PC-9 (cell line): ENCODE measurements at regions not wholly inside any gene's neighbourhood (a gene's known extent, or its start where the extent isn't known, plus 50 kb on each side); places are given as distances from the start of the nearest gene placed in this dataset.

Experiments
- BruUV-seq: library from RNA; stranded (reverse); fragments of 400-500 nt; replicated peaks from 2 replicates; lab custom pipeline; 2021; lab: Mats Ljungman, UMichigan
- CTCF ChIA-PET: fragments of 300-600 bp; sonication (Branson Sonifier 250); formaldehyde crosslinking; loops from one replicate; lab custom pipeline; 2022; ENCODE audit warnings: antibody characterized with exemption; lab: Charles Lee
- POLR2A ChIA-PET: fragments of 300-600 bp; sonication (Branson Sonifier 250); formaldehyde crosslinking; loops from one replicate; lab custom pipeline; 2022; ENCODE audit warnings: antibody characterized with exemption; ENCODE audit not compliant: unreplicated experiment; lab: Charles Lee
- DNase-seq, 2 experiments: peaks; one replicate each; pipeline versions ENCODE4 v3.0.0 to v3.0.0-alpha.2; 2015 to 2022; ENCODE audit warnings: mixed read lengths in 1 of 2
- H2AFZ ChIP-seq: fragments of 200-600 bp; sonication (generic); 2 replicates; pipeline ENCODE4 v1.8.1; 2017; ENCODE audit warnings: antibody characterized with exemption
- H3F3A ChIP-seq: fragments of 200-600 bp; sonication (generic); 2 replicates; pipeline ENCODE4 v1.8.1; 2017; ENCODE audit warnings: antibody characterized with exemption, mild to moderate bottlenecking, low read depth; ENCODE audit not compliant: insufficient read depth
- H3K27ac ChIP-seq: fragments of 200-600 bp; sonication (generic); 2 replicates; pipeline ENCODE4 v1.6.1; 2016; ENCODE audit warnings: mixed run types
- H3K27me3 ChIP-seq: fragments of 200-600 bp; sonication (generic); 2 replicates; pipeline ENCODE4 v1.6.1; 2016; ENCODE audit warnings: low read depth, mixed run types; ENCODE audit not compliant: insufficient read depth
- H3K36me3 ChIP-seq: fragments of 200-600 bp; sonication (generic); 2 replicates; pipeline ENCODE4 v1.6.1; 2016; ENCODE audit warnings: low read depth, mixed run types
- H3K4me1 ChIP-seq: fragments of 200-600 bp; sonication (generic); replicated peaks from 2 replicates; pipeline ENCODE4 v1.6.1; 2016; ENCODE audit warnings: mixed run types; ENCODE audit not compliant: insufficient read depth
- H3K4me2 ChIP-seq: fragments of 200-600 bp; sonication (generic); 2 replicates; pipeline ENCODE4 v1.6.1; 2017; ENCODE audit warnings: mixed run types
- H3K4me3 ChIP-seq: fragments of 200-600 bp; sonication (generic); 2 replicates; pipeline ENCODE4 v1.6.1; 2016; ENCODE audit warnings: mixed run types
- H3K79me2 ChIP-seq: fragments of 200-600 bp; sonication (generic); 2 replicates; pipeline ENCODE4 v1.6.1; 2017; ENCODE audit warnings: low read depth, mixed run types
- H3K9me2 ChIP-seq: fragments of 200-600 bp; sonication (generic); 2 replicates; pipeline ENCODE4 v1.8.1; 2017; ENCODE audit warnings: mild to moderate bottlenecking; ENCODE audit not compliant: insufficient read depth
- H3K9me3 ChIP-seq: fragments of 200-600 bp; sonication (generic); 2 replicates; pipeline ENCODE4 v1.8.1; 2016; ENCODE audit warnings: low read depth; ENCODE audit not compliant: insufficient read depth
- H4K20me1 ChIP-seq: fragments of 200-600 bp; sonication (generic); 2 replicates; pipeline ENCODE4 v1.8.1; 2017; ENCODE audit not compliant: insufficient read depth
- CTCF ChIP-seq: fragments of 200-600 bp; sonication (generic); conservative IDR thresholded peaks from 2 replicates; pipeline ENCODE4 v1.6.1; 2017; ENCODE audit warnings: mixed run types, antibody characterized with exemption, mild to moderate bottlenecking, moderate library complexity
- EZH2 ChIP-seq: fragments of 200-600 bp; sonication (generic); IDR thresholded peaks from 2 replicates; pipeline ENCODE4 v1.8.0; 2017; ENCODE audit warnings: antibody characterized with exemption, low read depth
- intact Hi-C: fragments of 100-400 bp; cut with micrococcal nuclease; formaldehyde crosslinking; loops from one replicate; pipeline ENCODE4 v1.10.0; 2022; ENCODE audit not compliant: unreplicated experiment

- H3F3A ChIP-seq: no peaks in the 10 kb centered on the region
Observed at GRCh38 chr2:236369661-236370062, 105.5 kb upstream of the ASB18 start.

GRCh38 chr2:236370847-236371409 lies 106.7 kb upstream of the ASB18 start:
- Histone ChIP-seq H3K4me2 (no peak overlapping the region), H3K9me3 (no peaks in the 10 kb centered on the region), H3K9me2 (no peaks in the 10 kb centered on the region), H3K27ac (no peak overlapping the region), H3K36me3 (no peaks in the 10 kb centered on the region), H3K4me1 (no peaks in the 10 kb centered on the region), H4K20me1 (no peaks in the 10 kb centered on the region), H3K4me3 (no peak overlapping the region), H3F3A (no peaks in the 10 kb centered on the region), H3K79me2 (no peaks in the 10 kb centered on the region), H2AFZ (no peak overlapping the region), H3K27me3 (peaks cover 59% of the 10 kb centered on the region)
- no TSS peak for BruUV-seq
- POLR2A ChIA-PET: no interaction called here
- CTCF ChIA-PET: no interaction called here
- DNase-seq: no peak
- intact Hi-C loops: no loop called here
- TF ChIP-seq EZH2 (no peak), CTCF (no peak)

More at GRCh38 chr2:236369661-236370062, 105.5 kb upstream of the ASB18 start:
- Histone ChIP-seq H3K27me3 (peaks cover 72% of the 10 kb centered on the region), H3K27ac (no peak overlapping the region), H3K4me2 (no peak overlapping the region), H3K4me1 (no peaks in the 10 kb centered on the region), H3K9me3 (no peaks in the 10 kb centered on the region), H3K4me3 (no peak overlapping the region), H3K79me2 (no peaks in the 10 kb centered on the region), H4K20me1 (no peaks in the 10 kb centered on the region), H2AFZ (no peak overlapping the region), H3K36me3 (no peaks in the 10 kb centered on the region), H3K9me2 (no peaks in the 10 kb centered on the region)
- no peak for DNase-seq
- ChIA-PET POLR2A (no interaction called here), CTCF (no interaction called here)
- BruUV-seq: no TSS peak
- intact Hi-C loops: no loop called here
- TF ChIP-seq EZH2 (no peak), CTCF (no peak)

GRCh38 chr2:236375973-236376476 lies 111.8 kb upstream of the ASB18 start:
- ChIA-PET POLR2A (no interaction called here), CTCF (no interaction called here)
- DNase-seq: no peak
- no peak overlapping the region for H3K4me3 ChIP-seq
- no peak overlapping the region for H3K4me2 ChIP-seq
- H3K27ac ChIP-seq: no peak overlapping the region
- no peaks in the 10 kb centered on the region for H3K79me2 ChIP-seq
- no TSS peak for BruUV-seq
- H3K4me1 ChIP-seq: no peaks in the 10 kb centered on the region
- no peaks in the 10 kb centered on the region for H3K9me2 ChIP-seq
- H2AFZ ChIP-seq: no peak overlapping the region
- no peaks in the 10 kb centered on the region for H4K20me1 ChIP-seq
- H3K36me3 ChIP-seq: no peaks in the 10 kb centered on the region
- H3K27me3 ChIP-seq: peaks cover 29% of the 10 kb centered on the region
- TF ChIP-seq EZH2: no peak
- no peak for TF ChIP-seq CTCF
- intact Hi-C loops: no loop called here
- H3F3A ChIP-seq: no peaks in the 10 kb centered on the region
- no peaks in the 10 kb centered on the region for H3K9me3 ChIP-seq
